Hepatocyte (in vitro differentiated cells): ENCODE measurements at regions not wholly inside any gene's neighbourhood (a gene's known extent, or its start where the extent isn't known, plus 50 kb on each side); places are given as distances from the start of the nearest gene placed in this dataset.

ENCODE experiments used
- DNase-seq: peaks from one replicate; pipeline ENCODE4 v3.0.0-alpha.2; 2016; ENCODE audit warnings: low spot score
- H2AFZ ChIP-seq: fragments of 200-600 bp; sonication (generic); 2 replicates; pipeline ENCODE4 v1.6.0; 2016; ENCODE audit warnings: antibody characterized with exemption, mild to moderate bottlenecking
- H3K27ac ChIP-seq: fragments of 200-600 bp; sonication (generic); 2 replicates; pipeline ENCODE4 v1.5.1; 2016; ENCODE audit warnings: mild to moderate bottlenecking
- H3K27me3 ChIP-seq: fragments of 200-600 bp; sonication (generic); 2 replicates; pipeline ENCODE4 v1.6.1; 2016
- H3K36me3 ChIP-seq: fragments of 200-600 bp; sonication (generic); replicated peaks from 2 replicates; pipeline ENCODE4 v1.5.1; 2016; ENCODE audit warnings: low read depth; ENCODE audit not compliant: insufficient read depth
- H3K4me1 ChIP-seq: fragments of 200-600 bp; sonication (generic); 2 replicates; pipeline ENCODE4 v1.5.1; 2016; ENCODE audit warnings: mild to moderate bottlenecking, moderate library complexity; ENCODE audit not compliant: insufficient read depth
- H3K4me2 ChIP-seq: fragments of 200-600 bp; sonication (generic); 2 replicates; pipeline ENCODE4 v1.6.0; 2016
- H3K4me3 ChIP-seq: fragments of 200-600 bp; sonication (generic); 2 replicates; pipeline ENCODE4 v1.5.1; 2016; ENCODE audit warnings: mild to moderate bottlenecking
- H3K79me2 ChIP-seq: fragments of 200-600 bp; sonication (generic); 2 replicates; pipeline ENCODE4 v1.6.0; 2017; ENCODE audit warnings: mild to moderate bottlenecking
- H3K9me2 ChIP-seq: fragments of 200-600 bp; sonication (generic); replicated peaks from 2 replicates; pipeline ENCODE4 v1.6.0; 2017; ENCODE audit warnings: mild to moderate bottlenecking; ENCODE audit not compliant: insufficient read depth
- H3K9me3 ChIP-seq: fragments of 200-600 bp; sonication (generic); 2 replicates; pipeline ENCODE4 v1.5.1; 2016; ENCODE audit warnings: low read depth, mild to moderate bottlenecking
- H4K20me1 ChIP-seq: fragments of 200-600 bp; sonication (generic); 2 replicates; pipeline ENCODE4 v1.6.0; 2016; ENCODE audit warnings: mild to moderate bottlenecking; ENCODE audit not compliant: insufficient read depth, poor library complexity, severe bottlenecking
- EZH2 ChIP-seq: fragments of 200-600 bp; sonication (generic); IDR thresholded peaks from 2 replicates; pipeline ENCODE4 v1.6.1; 2016; ENCODE audit warnings: antibody characterized with exemption, mild to moderate bottlenecking, borderline replicate concordance
- EZH2phosphoT487 ChIP-seq: fragments of 200-600 bp; sonication (generic); IDR thresholded peaks from one replicate; pipeline ENCODE4 v1.6.1; 2018; ENCODE audit warnings: antibody characterized with exemption, mild to moderate bottlenecking, low read depth, moderate library complexity; ENCODE audit not compliant: unreplicated experiment, severe bottlenecking
- WGBS: methylation state at CpG from one replicate; pipeline ENCODE4 v1.1.6; 2016; ENCODE audit warnings: low lambda C conversion rate; ENCODE audit errors: missing lambda C conversion rate; 5-methylcytosine and 5-hydroxymethylcytosine counted together
- TF ChIP-seq, protein P1 (sequence below): fragments of 200-600 bp; sonication (generic); IDR thresholded peaks from 2 replicates; pipeline ENCODE4 v1.5.1; 2016; ENCODE audit warnings: antibody characterized with exemption, mild to moderate bottlenecking; ENCODE audit not compliant: poor library complexity

DNA sequence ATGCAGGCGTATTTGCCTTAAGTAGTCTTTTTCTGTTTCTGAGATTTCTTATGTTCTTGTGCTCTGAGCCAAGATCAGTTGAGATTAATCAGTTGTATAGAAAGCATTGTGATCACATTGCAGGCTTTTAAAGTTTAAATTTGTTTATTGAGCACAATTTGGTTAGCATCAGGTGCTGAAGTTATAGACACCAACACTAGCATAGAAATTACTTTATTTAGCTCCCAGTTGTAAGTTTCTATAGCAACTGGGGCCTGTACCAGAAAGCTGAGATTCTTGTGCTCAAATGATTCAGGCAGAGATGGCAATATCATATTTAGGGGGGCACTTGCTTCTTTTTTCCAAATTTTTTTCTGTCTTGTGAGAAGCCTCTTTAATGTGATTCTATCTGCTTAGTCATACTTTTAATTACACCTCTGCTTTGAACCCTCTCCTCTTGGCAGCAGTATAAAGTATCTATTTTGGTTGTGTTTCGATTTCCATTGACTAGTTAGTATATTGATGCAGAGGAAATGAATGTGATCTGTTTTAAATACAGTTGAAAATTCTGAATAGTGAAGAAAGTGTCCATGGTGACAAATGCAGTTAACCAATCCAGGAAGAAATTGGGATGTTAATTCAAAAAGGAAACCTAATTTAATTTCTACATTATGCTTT, 241.7 kb upstream of the GBE1 start:
- Histone ChIP-seq H3K27ac (no peak overlapping the region), H3K27me3 (no peaks in the 10 kb centered on the region), H3K4me3 (no peak overlapping the region), H3K79me2 (no peaks in the 10 kb centered on the region), H3K4me1 (no peaks in the 10 kb centered on the region), H3K9me3 (no peaks in the 10 kb centered on the region), H3K4me2 (no peak overlapping the region), H2AFZ (no peak overlapping the region), H3K9me2 (no peaks in the 10 kb centered on the region), H4K20me1 (no peaks in the 10 kb centered on the region), H3K36me3 (no peaks in the 10 kb centered on the region)
- TF ChIP-seq EZH2, result no peak
- TF ChIP-seq, protein P1, sequence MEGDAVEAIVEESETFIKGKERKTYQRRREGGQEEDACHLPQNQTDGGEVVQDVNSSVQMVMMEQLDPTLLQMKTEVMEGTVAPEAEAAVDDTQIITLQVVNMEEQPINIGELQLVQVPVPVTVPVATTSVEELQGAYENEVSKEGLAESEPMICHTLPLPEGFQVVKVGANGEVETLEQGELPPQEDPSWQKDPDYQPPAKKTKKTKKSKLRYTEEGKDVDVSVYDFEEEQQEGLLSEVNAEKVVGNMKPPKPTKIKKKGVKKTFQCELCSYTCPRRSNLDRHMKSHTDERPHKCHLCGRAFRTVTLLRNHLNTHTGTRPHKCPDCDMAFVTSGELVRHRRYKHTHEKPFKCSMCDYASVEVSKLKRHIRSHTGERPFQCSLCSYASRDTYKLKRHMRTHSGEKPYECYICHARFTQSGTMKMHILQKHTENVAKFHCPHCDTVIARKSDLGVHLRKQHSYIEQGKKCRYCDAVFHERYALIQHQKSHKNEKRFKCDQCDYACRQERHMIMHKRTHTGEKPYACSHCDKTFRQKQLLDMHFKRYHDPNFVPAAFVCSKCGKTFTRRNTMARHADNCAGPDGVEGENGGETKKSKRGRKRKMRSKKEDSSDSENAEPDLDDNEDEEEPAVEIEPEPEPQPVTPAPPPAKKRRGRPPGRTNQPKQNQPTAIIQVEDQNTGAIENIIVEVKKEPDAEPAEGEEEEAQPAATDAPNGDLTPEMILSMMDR, result no peak
- TF ChIP-seq EZH2phosphoT487, result no peak
- DNase-seq, result no peak
- 84% methylated on average over 2 of the region's 2 CpGs for WGBS

DNA sequence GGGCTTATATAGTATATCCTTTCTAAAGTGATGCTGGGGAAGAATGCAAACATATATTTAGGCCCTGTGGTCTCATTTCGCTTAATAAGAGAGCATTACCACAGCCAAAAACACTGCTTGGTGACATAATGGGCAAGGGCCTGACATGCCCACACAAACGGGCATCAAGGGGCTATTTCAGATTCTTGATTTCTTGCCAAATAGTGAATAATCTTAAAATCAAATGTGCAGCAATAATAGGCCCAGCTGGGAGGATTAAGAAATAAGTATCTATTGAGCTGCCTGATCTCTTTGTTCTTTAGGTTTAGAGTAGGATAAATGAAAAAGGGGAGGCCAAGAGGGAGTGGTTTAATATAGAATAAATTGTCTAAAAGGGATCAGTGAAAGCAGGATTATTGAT, 241.0 kb upstream of the GBE1 start:
- Histone ChIP-seq H3K4me3 (no peak overlapping the region), H3K4me2 (no peak overlapping the region), H3K4me1 (no peaks in the 10 kb centered on the region), H3K9me2 (no peaks in the 10 kb centered on the region), H4K20me1 (no peaks in the 10 kb centered on the region), H2AFZ (no peak overlapping the region), H3K27ac (no peak overlapping the region), H3K9me3 (no peaks in the 10 kb centered on the region), H3K36me3 (no peaks in the 10 kb centered on the region), H3K79me2 (no peaks in the 10 kb centered on the region), H3K27me3 (no peaks in the 10 kb centered on the region)
- no peak for TF ChIP-seq EZH2
- no peak for TF ChIP-seq EZH2phosphoT487
- TF ChIP-seq, protein P1, result no peak
- WGBS, result 72% methylated on average over 2 of the region's 2 CpGs
- no peak for DNase-seq

DNA sequence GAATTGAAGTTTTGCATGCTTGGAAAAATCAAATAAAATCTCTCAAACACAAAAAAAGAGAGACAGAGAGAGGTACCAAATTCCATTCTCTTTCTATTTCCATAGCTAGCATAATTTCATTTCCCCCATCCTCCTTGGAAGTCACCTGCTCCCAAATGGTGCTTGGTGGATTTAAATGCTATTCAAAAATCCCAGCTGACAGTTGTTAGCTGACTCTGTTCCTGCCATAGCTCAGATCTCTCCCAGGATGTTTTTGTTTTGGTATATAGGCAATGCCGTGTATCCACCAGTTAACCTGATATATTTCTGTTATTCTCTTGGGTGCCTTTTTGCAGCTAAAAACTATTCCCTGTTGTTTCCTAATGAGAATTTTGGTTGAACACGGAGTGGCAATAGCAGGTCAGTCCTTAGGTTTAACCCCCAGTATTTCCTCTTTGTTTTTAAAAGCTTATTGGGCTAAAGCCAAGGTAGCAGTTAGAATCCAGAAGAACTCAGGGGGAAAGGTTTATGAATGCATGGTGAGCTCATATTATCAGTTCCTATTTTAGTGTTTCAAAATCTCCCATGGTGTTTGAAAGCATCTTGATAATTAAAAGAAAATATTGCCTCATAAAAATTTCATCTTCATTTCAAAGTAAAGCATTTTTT, 240.0 kb upstream of the GBE1 start:
- H3K79me2 ChIP-seq, result no peaks in the 10 kb centered on the region
- TF ChIP-seq EZH2, result no peak
- TF ChIP-seq, protein P1, result no peak
- no peak for TF ChIP-seq EZH2phosphoT487
- WGBS, result 63% methylated on average over 2 of the region's 2 CpGs
- no peaks in the 10 kb centered on the region for H3K4me1 ChIP-seq
- no peaks in the 10 kb centered on the region for H3K9me2 ChIP-seq
- H3K4me2 ChIP-seq, result no peak overlapping the region
- H3K27me3 ChIP-seq, result no peaks in the 10 kb centered on the region
- H3K36me3 ChIP-seq, result no peaks in the 10 kb centered on the region
- no peak overlapping the region for H2AFZ ChIP-seq
- no peak overlapping the region for H3K4me3 ChIP-seq
- DNase-seq, result no peak
- H3K9me3 ChIP-seq, result no peaks in the 10 kb centered on the region
- no peaks in the 10 kb centered on the region for H4K20me1 ChIP-seq
- H3K27ac ChIP-seq, result no peak overlapping the region
